ENCODE measurements at regions not wholly inside any gene's neighbourhood (a gene's known extent, or its start where the extent isn't known, plus 50 kb on each side); places are given as distances from the start of the nearest gene placed in this dataset.

GRCh38 chr16:79434771-79435170 lies 165.8 kb downstream of the MAF start:
- no peaks in the 10 kb centered on the region for H3K36me3 ChIP-seq (ENCODE audit: insufficient read depth)
- no peaks in the 10 kb centered on the region for H3F3A ChIP-seq (replicated peaks; ENCODE audit: low read depth)
- no peak overlapping the region for H2AFZ ChIP-seq
- Mint-ChIP-seq H3K36me3 (ENCODE audit: low read depth) (no peaks in the 10 kb centered on the region; the same call in 2 of the 3 replicates), H3K4me1 (peaks cover 20% of the 10 kb centered on the region), H3K27ac (no peak overlapping the region), H3K27me3 (ENCODE audit: insufficient read depth, low read depth, poor library complexity) (peaks cover 8% of the 10 kb centered on the region), H3K9me3 (no peaks in the 10 kb centered on the region; the same call in 2 of the 3 replicates), H3K4me3 (no peak overlapping the region)
- ATAC-seq = no peak
- no peaks in the 10 kb centered on the region for H4K20me1 ChIP-seq (replicated peaks; ENCODE audit: insufficient read depth)
- H3K4me2 ChIP-seq = no peak overlapping the region
- no peak for TF ChIP-seq EZH2phosphoT487 (IDR thresholded peaks at IDR 0.05; ENCODE audit: unreplicated experiment)
- TF ChIP-seq CREB1 (CRISPR knock-in tag; IDR thresholded peaks at IDR 0.05; ENCODE audit: low read depth) = no peak
- TF ChIP-seq EZH2 (IDR thresholded peaks at IDR 0.05; ENCODE audit: low read depth, unreplicated experiment) = no peak
- no peak for TF ChIP-seq ZNF331 (CRISPR knock-in tag; IDR thresholded peaks at IDR 0.05; ENCODE audit: low read depth)
- no peak for TF ChIP-seq STAT1 (IDR thresholded peaks at IDR 0.05; ENCODE audit: unreplicated experiment)
- TF ChIP-seq ETS1 (IDR thresholded peaks at IDR 0.05) = no peak
- no peak for TF ChIP-seq JUNB (IDR thresholded peaks at IDR 0.05; ENCODE audit: unreplicated experiment)
- TF ChIP-seq NANOG (IDR thresholded peaks at IDR 0.05; ENCODE audit: borderline replicate concordance) = no peak
- no peak for TF ChIP-seq ZNF462 (CRISPR knock-in tag; IDR thresholded peaks at IDR 0.05)
- no peaks in the 10 kb centered on the region for H3K27me3 ChIP-seq (ENCODE audit: insufficient read depth)
- H3K27ac ChIP-seq (ENCODE audit: low read depth) = no peak overlapping the region
- H3K9me2 ChIP-seq (ENCODE audit: insufficient read depth) = no peaks in the 10 kb centered on the region
- no peaks in the 10 kb centered on the region; the same call in 1 of the 2 replicates for H3K4me1 ChIP-seq (ENCODE audit: insufficient read depth)
- no peaks in the 10 kb centered on the region for H3K79me2 ChIP-seq (replicated peaks; ENCODE audit: insufficient read depth)
- no peak overlapping the region for H3K4me3 ChIP-seq
- no peak for DNase-seq (ENCODE audit: low spot score)
